ENCODE measurements at regions not wholly inside any gene's neighbourhood (a gene's known extent, or its start where the extent isn't known, plus 50 kb on each side); places are given as distances from the start of the nearest gene placed in this dataset.

DNA sequence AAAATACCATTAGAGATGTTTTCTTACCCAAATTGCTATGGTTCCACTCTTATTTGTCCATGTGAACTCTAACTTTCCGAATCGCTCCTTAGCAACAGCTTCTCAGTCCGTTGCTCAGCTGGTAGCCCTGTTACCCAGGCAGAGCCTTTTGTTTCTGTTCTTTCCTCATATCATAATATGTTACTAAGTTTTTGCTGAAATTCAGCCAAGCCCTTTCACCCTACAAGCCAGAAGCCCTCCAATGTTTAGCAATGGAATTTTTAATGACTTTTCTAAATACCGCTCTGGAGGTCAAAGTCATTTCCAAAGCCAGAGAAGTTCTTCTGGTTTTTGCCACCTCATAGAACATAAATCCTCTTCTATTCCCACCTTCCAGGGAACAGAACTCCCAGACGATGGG is 1029.5 kb downstream of the C4orf33 start:
- WGBS: 69% methylated on average over 5 of the region's 5 CpGs
- TF ChIP-seq POLR2AphosphoS5 (IDR thresholded peaks at IDR 0.05): no peak
- TF ChIP-seq, protein P1, sequence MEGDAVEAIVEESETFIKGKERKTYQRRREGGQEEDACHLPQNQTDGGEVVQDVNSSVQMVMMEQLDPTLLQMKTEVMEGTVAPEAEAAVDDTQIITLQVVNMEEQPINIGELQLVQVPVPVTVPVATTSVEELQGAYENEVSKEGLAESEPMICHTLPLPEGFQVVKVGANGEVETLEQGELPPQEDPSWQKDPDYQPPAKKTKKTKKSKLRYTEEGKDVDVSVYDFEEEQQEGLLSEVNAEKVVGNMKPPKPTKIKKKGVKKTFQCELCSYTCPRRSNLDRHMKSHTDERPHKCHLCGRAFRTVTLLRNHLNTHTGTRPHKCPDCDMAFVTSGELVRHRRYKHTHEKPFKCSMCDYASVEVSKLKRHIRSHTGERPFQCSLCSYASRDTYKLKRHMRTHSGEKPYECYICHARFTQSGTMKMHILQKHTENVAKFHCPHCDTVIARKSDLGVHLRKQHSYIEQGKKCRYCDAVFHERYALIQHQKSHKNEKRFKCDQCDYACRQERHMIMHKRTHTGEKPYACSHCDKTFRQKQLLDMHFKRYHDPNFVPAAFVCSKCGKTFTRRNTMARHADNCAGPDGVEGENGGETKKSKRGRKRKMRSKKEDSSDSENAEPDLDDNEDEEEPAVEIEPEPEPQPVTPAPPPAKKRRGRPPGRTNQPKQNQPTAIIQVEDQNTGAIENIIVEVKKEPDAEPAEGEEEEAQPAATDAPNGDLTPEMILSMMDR (IDR thresholded peaks at IDR 0.05): no peak
- TF ChIP-seq POLR2A (IDR thresholded peaks at IDR 0.05): no peak
- H3K27me3 ChIP-seq (replicated peaks; ENCODE audit: insufficient read depth): no peaks in the 10 kb centered on the region
- H3K4me3 ChIP-seq: no peak overlapping the region
- no peak overlapping the region for H3K27ac ChIP-seq
- intact Hi-C loops (cut with DNase I): no loop called here
- H3K4me1 ChIP-seq (replicated peaks): no peaks in the 10 kb centered on the region
- no peak for DNase-seq (ENCODE audit: low spot score)
- no peaks in the 10 kb centered on the region for H3K9me3 ChIP-seq
- no peaks in the 10 kb centered on the region for H3K36me3 ChIP-seq

DNA sequence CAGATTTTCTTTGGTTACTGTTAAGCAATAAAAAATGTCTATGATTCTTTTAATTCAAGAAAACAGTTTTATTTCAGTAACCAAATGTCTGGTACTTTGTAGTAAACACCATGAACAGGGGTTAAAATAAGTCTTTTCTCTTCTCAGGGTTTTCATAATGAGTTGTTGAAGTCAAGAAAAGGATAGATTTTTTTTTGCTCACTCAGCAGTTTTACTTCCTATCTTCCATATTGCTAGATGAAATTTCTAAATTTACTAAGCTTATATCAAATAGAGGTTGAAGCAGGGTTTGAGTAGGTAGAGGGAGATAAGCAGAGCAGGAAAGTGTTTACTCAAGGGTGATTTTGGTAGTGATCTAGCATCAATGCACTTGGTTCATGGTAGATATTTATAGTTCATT is 1031.3 kb downstream of the C4orf33 start:
- DNase-seq (ENCODE audit: low spot score): no peak
- Histone ChIP-seq H3K4me3 (no peak overlapping the region), H3K27ac (no peak overlapping the region), H3K36me3 (no peaks in the 10 kb centered on the region), H3K4me1 (replicated peaks) (no peaks in the 10 kb centered on the region), H3K9me3 (no peaks in the 10 kb centered on the region), H3K27me3 (replicated peaks; ENCODE audit: insufficient read depth) (no peaks in the 10 kb centered on the region)
- no peak for TF ChIP-seq POLR2A (IDR thresholded peaks at IDR 0.05)
- intact Hi-C loops (cut with DNase I): no loop called here

DNA sequence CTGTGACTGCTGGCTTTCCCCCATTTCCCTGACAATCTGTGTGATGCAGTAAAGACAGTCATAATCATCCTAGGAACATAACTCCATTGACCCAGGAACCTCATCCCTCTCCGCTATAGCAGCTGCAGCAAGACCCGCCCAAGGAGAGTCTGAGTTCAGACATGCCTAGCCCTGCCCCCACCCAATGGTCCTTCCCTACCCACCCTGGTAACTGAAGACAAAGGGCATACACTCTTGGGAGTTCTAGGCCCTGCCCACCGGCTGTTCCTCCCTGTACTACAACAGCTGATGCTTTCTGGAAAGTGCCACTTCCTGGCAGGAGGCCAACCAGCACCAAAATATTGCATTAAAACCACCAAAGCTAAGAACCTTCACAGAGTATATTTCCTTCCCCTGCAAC is 1035.6 kb downstream of the C4orf33 start:
- intact Hi-C loops (cut with DNase I): no loop called here
- DNase-seq (ENCODE audit: low spot score): no peak
- Histone ChIP-seq H3K27me3 (replicated peaks; ENCODE audit: insufficient read depth) (no peaks in the 10 kb centered on the region), H3K4me3 (no peak overlapping the region), H3K36me3 (no peaks in the 10 kb centered on the region), H3K27ac (no peak overlapping the region), H3K4me1 (replicated peaks) (no peaks in the 10 kb centered on the region), H3K9me3 (no peaks in the 10 kb centered on the region)
- TF ChIP-seq, protein P1 (IDR thresholded peaks at IDR 0.05): no peak
- TF ChIP-seq POLR2A (IDR thresholded peaks at IDR 0.05) (no peak), POLR2AphosphoS5 (IDR thresholded peaks at IDR 0.05) (no peak)
- 87% methylated on average over 3 of the region's 3 CpGs for WGBS

DNA sequence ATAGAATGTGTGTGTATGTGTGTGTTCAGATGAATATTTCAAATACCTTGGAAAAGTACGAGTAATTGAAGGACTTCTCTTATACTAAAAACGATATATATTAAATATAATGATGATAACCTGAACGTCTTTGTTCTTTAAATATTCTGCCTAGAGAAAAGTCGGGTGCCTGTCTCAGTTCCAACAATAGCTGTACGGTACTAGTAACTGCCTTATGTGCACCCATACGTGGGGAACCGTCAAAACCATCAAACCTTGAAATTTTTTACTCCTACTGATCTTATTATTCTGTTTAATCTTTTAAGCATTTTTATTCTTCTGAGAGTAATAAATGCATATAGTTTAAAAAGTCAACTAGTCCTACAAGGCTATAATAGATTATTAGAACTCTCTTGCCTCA is 1045.7 kb downstream of the C4orf33 start:
- intact Hi-C loops (cut with DNase I): no loop called here
- Histone ChIP-seq H3K4me1 (replicated peaks) (no peaks in the 10 kb centered on the region), H3K27me3 (replicated peaks; ENCODE audit: insufficient read depth) (no peaks in the 10 kb centered on the region), H3K27ac (no peak overlapping the region), H3K9me3 (no peaks in the 10 kb centered on the region), H3K36me3 (no peaks in the 10 kb centered on the region), H3K4me3 (no peak overlapping the region)
- TF ChIP-seq POLR2A (IDR thresholded peaks at IDR 0.05): no peak
- no peak for TF ChIP-seq POLR2AphosphoS5 (IDR thresholded peaks at IDR 0.05)
- TF ChIP-seq, protein P1 (IDR thresholded peaks at IDR 0.05): no peak
- no peak for DNase-seq (ENCODE audit: low spot score)
- 89% methylated on average over 7 of the region's 7 CpGs for WGBS

DNA sequence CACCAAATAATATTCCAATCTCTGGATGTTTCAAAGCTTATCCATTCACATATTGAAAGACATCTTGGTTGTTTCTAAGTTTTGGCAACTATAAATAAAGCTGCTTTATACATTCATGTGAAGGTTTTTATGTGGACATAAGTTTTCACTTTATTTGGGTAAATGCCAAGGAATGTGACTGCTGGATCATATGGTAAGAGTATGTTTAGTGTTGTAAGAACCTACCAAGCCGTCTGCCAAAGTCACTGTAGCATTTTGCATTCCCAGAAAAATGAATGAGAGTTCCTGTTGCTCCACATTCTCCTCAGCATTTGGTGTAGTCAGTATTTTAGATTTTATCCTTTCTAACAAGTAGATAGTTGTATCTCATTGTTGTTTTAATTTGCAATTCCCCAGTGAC is 1047.7 kb downstream of the C4orf33 start:
- TF ChIP-seq, protein P1 (IDR thresholded peaks at IDR 0.05): no peak
- TF ChIP-seq POLR2AphosphoS5 (IDR thresholded peaks at IDR 0.05): no peak
- no peak for TF ChIP-seq POLR2A (IDR thresholded peaks at IDR 0.05)
- Histone ChIP-seq H3K4me1 (replicated peaks) (no peaks in the 10 kb centered on the region), H3K36me3 (no peaks in the 10 kb centered on the region), H3K27ac (no peak overlapping the region), H3K27me3 (replicated peaks; ENCODE audit: insufficient read depth) (no peaks in the 10 kb centered on the region), H3K9me3 (no peaks in the 10 kb centered on the region), H3K4me3 (no peak overlapping the region)
- WGBS: 54% methylated on average over 1 of the region's 1 CpG
- DNase-seq (ENCODE audit: low spot score): no peak
- intact Hi-C loops (cut with DNase I): no loop called here
